Progenitor cell of endocrine pancreas (in vitro differentiated cells): ENCODE measurements at regions not wholly inside any gene's neighbourhood (a gene's known extent, or its start where the extent isn't known, plus 50 kb on each side); places are given as distances from the start of the nearest gene placed in this dataset.
"Not testable (repeated sequence)": the region's sequence is repeated elsewhere in the genome, so short reads cannot be mapped to it uniquely, and the experiment has no call there.

ENCODE experiments used
- DNase-seq: peaks from one replicate; pipeline ENCODE4 v3.0.0; 2021; ENCODE audit warnings: low spot score; ENCODE audit not compliant: unreplicated experiment
- H3K27ac Mint-ChIP-seq: 2 replicates; pipeline ENCODE4 v1.8.0; 2021; ENCODE audit warnings: mild to moderate bottlenecking, moderate library complexity, mixed read lengths
- H3K27me3 Mint-ChIP-seq: 2 replicates; pipeline ENCODE4 v1.8.0; 2021; ENCODE audit warnings: mixed read lengths
- H3K36me3 Mint-ChIP-seq: 2 replicates; pipeline ENCODE4 v1.8.0; 2022; ENCODE audit warnings: mixed read lengths; ENCODE audit not compliant: insufficient read depth
- H3K4me1 Mint-ChIP-seq: 2 replicates; pipeline ENCODE4 v1.8.0; 2021; ENCODE audit warnings: low read depth, mixed read lengths
- H3K4me3 Mint-ChIP-seq: 2 replicates; pipeline ENCODE4 v1.8.0; 2021; ENCODE audit warnings: low read depth, mild to moderate bottlenecking, moderate library complexity, mixed read lengths
- H3K9me3 Mint-ChIP-seq: 2 replicates; pipeline ENCODE4 v1.8.0; 2021; ENCODE audit warnings: low read depth, mixed read lengths
- CTCF ChIP-seq: fragments of 200-600 bp; sonication (generic); IDR thresholded peaks from one replicate; pipeline ENCODE4 v1.5.0; 2021; ENCODE audit warnings: antibody characterized with exemption, mild to moderate bottlenecking; ENCODE audit not compliant: unreplicated experiment

GRCh38 chr2:62654876-62655359 is 50.6 kb upstream of the EHBP1 start:
- peaks cover 10% of the 10 kb centered on the region for H3K4me1 Mint-ChIP-seq
- H3K9me3 Mint-ChIP-seq: peaks cover 6% of the 10 kb centered on the region
- no peak for TF ChIP-seq CTCF
- H3K36me3 Mint-ChIP-seq: no peaks in the 10 kb centered on the region
- no peak overlapping the region for H3K4me3 Mint-ChIP-seq
- H3K27ac Mint-ChIP-seq: no peak overlapping the region
- DNase-seq: no peak
- H3K27me3 Mint-ChIP-seq: peaks cover 2% of the 10 kb centered on the region

GRCh38 chr2:62654423-62654791 is 51.1 kb upstream of the EHBP1 start:
- TF ChIP-seq CTCF: no peak
- no peaks in the 10 kb centered on the region for H3K36me3 Mint-ChIP-seq
- no peak for DNase-seq
- peaks cover 2% of the 10 kb centered on the region for H3K27me3 Mint-ChIP-seq
- no peak overlapping the region for H3K27ac Mint-ChIP-seq
- H3K4me3 Mint-ChIP-seq: no peak overlapping the region
- H3K9me3 Mint-ChIP-seq: peaks cover 7% of the 10 kb centered on the region
- peaks cover 10% of the 10 kb centered on the region for H3K4me1 Mint-ChIP-seq

- H3K27ac Mint-ChIP-seq: no peak overlapping the region
- H3K9me3 Mint-ChIP-seq: peaks cover 7% of the 10 kb centered on the region
- peaks cover 10% of the 10 kb centered on the region for H3K4me1 Mint-ChIP-seq
- peaks cover 2% of the 10 kb centered on the region for H3K27me3 Mint-ChIP-seq
- no peak for DNase-seq
- no peak overlapping the region for H3K4me3 Mint-ChIP-seq
- no peaks in the 10 kb centered on the region for H3K36me3 Mint-ChIP-seq
- no peak for TF ChIP-seq CTCF
Observed at GRCh38 chr2:62653582-62654422, 51.7 kb upstream of the EHBP1 start.

- DNase-seq, H3K4me3 Mint-ChIP-seq, H3K4me1 Mint-ChIP-seq, H3K36me3 Mint-ChIP-seq, H3K27me3 Mint-ChIP-seq, H3K27ac Mint-ChIP-seq: not testable (repeated sequence)
- peaks cover 11% of the 10 kb centered on the region for H3K9me3 Mint-ChIP-seq
Observed at GRCh38 chr2:62649087-62649486, 56.4 kb upstream of the EHBP1 start.

GRCh38 chr2:62643100-62643471 is 62.4 kb upstream of the EHBP1 start:
- H3K4me3 Mint-ChIP-seq: no peak overlapping the region
- TF ChIP-seq CTCF: no peak
- H3K9me3 Mint-ChIP-seq: peaks cover 13% of the 10 kb centered on the region
- no peaks in the 10 kb centered on the region for H3K27me3 Mint-ChIP-seq
- H3K4me1 Mint-ChIP-seq: peaks cover 14% of the 10 kb centered on the region
- no peak for DNase-seq
- H3K36me3 Mint-ChIP-seq: peaks cover 3% of the 10 kb centered on the region
- H3K27ac Mint-ChIP-seq: no peak overlapping the region
